Thoracic aorta (tissue), 2 donors: ENCODE measurements at regions not wholly inside any gene's neighbourhood (a gene's known extent, or its start where the extent isn't known, plus 50 kb on each side); places are given as distances from the start of the nearest gene placed in this dataset.

Experiments used
- ATAC-seq: fragments of 150-250 bp; one replicate; pipeline ENCODE4 v1.8.0; 2017; ENCODE audit warnings: low read depth; ENCODE audit not compliant: insufficient number of reproducible peaks, low FRiP score
- DNase-seq: peaks from one replicate; pipeline ENCODE4 v3.0.0-alpha.2; 2020; ENCODE audit warnings: low spot score
- H3K27ac ChIP-seq, 2 donors: fragments of 200-600 bp; sonication (generic); 1 replicate in 1 of 2; 2 replicates in 1 of 2; pipeline ENCODE4 v1.5.1; 2016; ENCODE audit warnings: mild to moderate bottlenecking in 2 of 2, moderate library complexity in 2 of 2
- H3K27me3 ChIP-seq: fragments of 200-600 bp; sonication (generic); replicated peaks from 2 replicates; pipeline ENCODE4 v1.6.0; 2016; ENCODE audit warnings: mild to moderate bottlenecking; ENCODE audit not compliant: insufficient read depth
- H3K36me3 ChIP-seq: fragments of 200-600 bp; sonication (generic); one replicate; pipeline ENCODE4 v1.5.1; 2016
- H3K4me1 ChIP-seq, 2 donors: fragments of 200-600 bp; sonication (generic); 1 replicate in 1 of 2; 2 replicates in 1 of 2; pipeline versions ENCODE4 v1.5.1 to v1.6.0; 2016; ENCODE audit warnings: low read depth in 2 of 2, mild to moderate bottlenecking in 1 of 2; ENCODE audit not compliant: control insufficient read depth in 1 of 2
- H3K4me3 ChIP-seq: fragments of 200-600 bp; sonication (generic); 2 replicates; pipeline ENCODE4 v1.5.1; 2016; ENCODE audit warnings: mild to moderate bottlenecking
- H3K9me3 ChIP-seq: fragments of 200-600 bp; sonication (generic); 2 replicates; pipeline ENCODE4 v1.5.1; 2016
- CTCF ChIP-seq: fragments of 200-600 bp; sonication (generic); IDR thresholded peaks from one replicate; pipeline ENCODE4 v1.5.1; 2019; ENCODE audit warnings: antibody characterized with exemption

- no peaks in the 10 kb centered on the region for H3K27me3 ChIP-seq
Observed at GRCh38 chr17:55829995-55830612, 79.3 kb downstream of the PCTP start.

GRCh38 chr17:55830699-55831471 is 80.0 kb downstream of the PCTP start:
- ATAC-seq = no peak
- H3K9me3 ChIP-seq = no peaks in the 10 kb centered on the region

More at GRCh38 chr17:55829995-55830612, 79.3 kb downstream of the PCTP start:
- no peaks in the 10 kb centered on the region for H3K4me1 ChIP-seq
- H3K4me3 ChIP-seq = no peak overlapping the region
- H3K9me3 ChIP-seq = no peaks in the 10 kb centered on the region
- ATAC-seq = no peak
- H3K36me3 ChIP-seq = no peaks in the 10 kb centered on the region
- no peak for TF ChIP-seq CTCF
- H3K27ac ChIP-seq = no peak overlapping the region
- DNase-seq = no peak

GRCh38 chr17:55833306-55833705 is 82.5 kb downstream of the PCTP start:
- no peak for TF ChIP-seq CTCF

More at GRCh38 chr17:55830699-55831471, 80.0 kb downstream of the PCTP start:
- no peak for TF ChIP-seq CTCF
- Histone ChIP-seq H3K4me3 (no peak overlapping the region), H3K36me3 (no peaks in the 10 kb centered on the region), H3K27ac (no peak overlapping the region), H3K4me1 (no peaks in the 10 kb centered on the region), H3K27me3 (no peaks in the 10 kb centered on the region)
- DNase-seq = no peak

GRCh38 chr17:55842405-55843158 is 91.7 kb downstream of the PCTP start:
- no peak overlapping the region for H3K27ac ChIP-seq
- no peak overlapping the region for H3K4me3 ChIP-seq
- H3K4me1 ChIP-seq = peaks cover 0 to 8% of the 10 kb centered on the region in 2 donors
- no peaks in the 10 kb centered on the region for H3K9me3 ChIP-seq
- TF ChIP-seq CTCF = no peak
- no peaks in the 10 kb centered on the region for H3K27me3 ChIP-seq
- H3K36me3 ChIP-seq = no peaks in the 10 kb centered on the region
- ATAC-seq = no peak
- no peak for DNase-seq

More at GRCh38 chr17:55833306-55833705, 82.5 kb downstream of the PCTP start:
- Histone ChIP-seq H3K36me3 (no peaks in the 10 kb centered on the region), H3K4me1 (no peaks in the 10 kb centered on the region), H3K9me3 (no peaks in the 10 kb centered on the region), H3K4me3 (no peak overlapping the region), H3K27ac (no peak overlapping the region), H3K27me3 (no peaks in the 10 kb centered on the region)
- ATAC-seq = no peak
- no peak for DNase-seq

- Histone ChIP-seq H3K4me1 (peaks cover 0 to 8% of the 10 kb centered on the region in 2 donors), H3K27me3 (no peaks in the 10 kb centered on the region), H3K9me3 (no peaks in the 10 kb centered on the region), H3K27ac (no peak overlapping the region), H3K36me3 (no peaks in the 10 kb centered on the region), H3K4me3 (no peak overlapping the region)
- ATAC-seq = no peak
- DNase-seq = no peak
- TF ChIP-seq CTCF = no peak
Observed at GRCh38 chr17:55843785-55844184, 92.9 kb downstream of the PCTP start.
